GM12864 (cell line): ENCODE measurements at regions not wholly inside any gene's neighbourhood (a gene's known extent, or its start where the extent isn't known, plus 50 kb on each side); places are given as distances from the start of the nearest gene placed in this dataset.

Source experiments
- DNase-seq: peaks from one replicate; pipeline ENCODE4 v3.0.0-alpha.2; 2011; ENCODE audit warnings: low read depth
- H3K4me3 ChIP-seq: 2 replicates; pipeline ENCODE4 v1.5.1; 2011; ENCODE audit warnings: mild to moderate bottlenecking, low read depth, low read length, control low read depth
- TF ChIP-seq, protein P1 (sequence below): IDR thresholded peaks from 2 replicates; pipeline ENCODE4 v1.5.1; 2011; ENCODE audit warnings: low read depth, mild to moderate bottlenecking, moderate library complexity, low read length, control low read depth, inconsistent platforms; ENCODE audit errors: missing control alignments

DNA sequence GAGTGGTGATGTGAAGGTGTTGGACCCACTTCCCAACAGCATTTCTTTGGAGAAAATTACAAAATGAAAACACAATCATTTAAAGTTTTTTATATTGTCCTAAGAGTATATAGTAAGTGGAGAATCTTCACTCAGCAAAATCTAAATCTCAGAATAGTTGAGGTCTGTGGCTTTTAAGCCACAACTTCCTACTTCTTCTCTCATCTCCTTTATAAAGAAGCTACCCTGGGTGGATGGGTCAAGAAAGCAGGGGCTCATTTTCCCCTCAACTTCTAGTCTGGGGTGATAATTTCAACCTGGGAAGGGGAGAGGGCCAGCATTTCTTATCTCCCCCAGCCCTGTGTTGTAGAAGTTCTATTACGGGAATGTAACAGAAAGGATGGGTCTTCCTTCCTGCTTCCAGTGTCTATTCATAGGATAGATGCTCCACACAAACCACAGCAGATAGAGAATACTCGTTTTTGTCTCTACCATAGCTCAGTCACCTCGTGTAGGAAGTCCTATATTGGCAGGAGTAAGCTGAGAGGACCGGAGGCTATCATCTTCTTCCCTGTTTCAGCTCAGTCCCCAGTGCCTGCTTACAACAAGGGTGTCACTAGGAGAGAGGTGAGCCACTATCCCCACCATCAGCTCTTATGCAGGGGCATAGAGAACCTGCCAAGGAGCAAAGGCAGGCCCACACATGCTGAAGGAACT, 341.5 kb downstream of the CASP12 start:
- no peak for DNase-seq
- H3K4me3 ChIP-seq: no peak overlapping the region
- TF ChIP-seq, protein P1, sequence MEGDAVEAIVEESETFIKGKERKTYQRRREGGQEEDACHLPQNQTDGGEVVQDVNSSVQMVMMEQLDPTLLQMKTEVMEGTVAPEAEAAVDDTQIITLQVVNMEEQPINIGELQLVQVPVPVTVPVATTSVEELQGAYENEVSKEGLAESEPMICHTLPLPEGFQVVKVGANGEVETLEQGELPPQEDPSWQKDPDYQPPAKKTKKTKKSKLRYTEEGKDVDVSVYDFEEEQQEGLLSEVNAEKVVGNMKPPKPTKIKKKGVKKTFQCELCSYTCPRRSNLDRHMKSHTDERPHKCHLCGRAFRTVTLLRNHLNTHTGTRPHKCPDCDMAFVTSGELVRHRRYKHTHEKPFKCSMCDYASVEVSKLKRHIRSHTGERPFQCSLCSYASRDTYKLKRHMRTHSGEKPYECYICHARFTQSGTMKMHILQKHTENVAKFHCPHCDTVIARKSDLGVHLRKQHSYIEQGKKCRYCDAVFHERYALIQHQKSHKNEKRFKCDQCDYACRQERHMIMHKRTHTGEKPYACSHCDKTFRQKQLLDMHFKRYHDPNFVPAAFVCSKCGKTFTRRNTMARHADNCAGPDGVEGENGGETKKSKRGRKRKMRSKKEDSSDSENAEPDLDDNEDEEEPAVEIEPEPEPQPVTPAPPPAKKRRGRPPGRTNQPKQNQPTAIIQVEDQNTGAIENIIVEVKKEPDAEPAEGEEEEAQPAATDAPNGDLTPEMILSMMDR: no peak

DNA sequence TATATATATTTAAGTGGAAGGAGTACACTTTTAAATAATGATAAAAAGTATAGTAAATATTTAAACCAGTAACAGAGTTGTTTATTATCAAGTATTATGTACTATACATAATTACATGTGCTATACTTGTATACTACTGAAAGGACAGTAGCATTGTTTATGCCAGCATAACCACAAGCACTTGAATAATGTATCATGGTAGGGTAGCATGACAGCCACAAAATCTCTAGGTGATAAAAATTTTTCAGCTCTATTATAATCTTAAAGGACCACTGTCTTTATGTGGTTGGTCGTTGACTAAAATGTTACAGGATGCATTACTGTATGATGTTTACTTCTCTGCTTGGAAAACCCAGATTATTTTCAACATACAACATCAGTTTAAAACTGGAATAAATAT, 349.2 kb downstream of the CASP12 start:
- TF ChIP-seq, protein P1: no peak
- no peak for DNase-seq
- no peak overlapping the region for H3K4me3 ChIP-seq

DNA sequence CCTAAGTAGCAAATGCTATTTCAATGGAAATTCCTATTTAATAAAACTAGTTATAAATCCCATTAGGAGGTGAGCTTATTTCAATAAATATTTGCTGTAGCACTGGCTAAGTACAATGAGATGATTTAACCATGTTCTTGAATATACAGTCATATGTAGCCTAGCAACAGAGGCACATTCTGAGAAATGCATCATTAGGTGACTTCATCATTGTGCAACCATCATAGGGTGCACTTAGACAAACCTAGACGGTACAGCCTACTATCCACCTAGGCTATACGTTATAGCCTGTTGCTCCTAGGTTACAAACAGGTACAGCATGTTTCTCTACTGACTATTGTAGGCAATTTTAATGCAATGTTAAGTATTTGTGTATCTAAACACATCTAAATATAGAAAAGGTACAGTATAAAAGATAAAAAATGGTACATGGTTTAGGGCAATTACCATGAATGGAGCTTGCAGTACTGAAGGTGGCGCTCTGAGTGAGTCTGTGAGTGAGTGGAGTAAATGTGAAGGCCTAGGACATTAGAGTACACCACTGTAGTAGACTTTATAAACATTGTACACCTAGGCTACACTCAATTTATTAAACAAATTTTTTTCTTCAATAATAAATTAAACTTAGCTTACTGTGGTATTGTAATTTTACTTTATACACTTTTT, 350.1 kb downstream of the CASP12 start:
- DNase-seq: no peak
- TF ChIP-seq, protein P1: no peak
- H3K4me3 ChIP-seq: no peak overlapping the region

DNA sequence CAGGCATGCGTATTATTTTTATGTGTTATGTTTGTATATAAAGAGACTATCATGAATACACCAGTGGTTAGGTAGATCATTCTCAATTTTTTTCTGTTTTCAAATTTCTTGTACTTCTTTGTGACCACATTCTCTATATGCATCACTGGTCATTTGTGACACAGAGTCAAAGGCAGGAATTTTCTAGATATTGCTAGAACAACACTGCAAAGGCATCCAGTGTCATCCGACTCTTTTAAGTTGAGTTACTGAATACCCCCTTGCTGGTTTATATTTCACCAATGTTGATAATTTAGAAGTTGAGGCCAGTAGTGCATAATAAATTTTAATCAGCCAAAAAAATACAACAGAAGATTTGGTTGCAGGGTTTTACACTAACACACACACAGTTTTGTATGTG, 351.8 kb downstream of the CASP12 start:
- H3K4me3 ChIP-seq: no peak overlapping the region
- DNase-seq: no peak
- TF ChIP-seq, protein P1: no peak

DNA sequence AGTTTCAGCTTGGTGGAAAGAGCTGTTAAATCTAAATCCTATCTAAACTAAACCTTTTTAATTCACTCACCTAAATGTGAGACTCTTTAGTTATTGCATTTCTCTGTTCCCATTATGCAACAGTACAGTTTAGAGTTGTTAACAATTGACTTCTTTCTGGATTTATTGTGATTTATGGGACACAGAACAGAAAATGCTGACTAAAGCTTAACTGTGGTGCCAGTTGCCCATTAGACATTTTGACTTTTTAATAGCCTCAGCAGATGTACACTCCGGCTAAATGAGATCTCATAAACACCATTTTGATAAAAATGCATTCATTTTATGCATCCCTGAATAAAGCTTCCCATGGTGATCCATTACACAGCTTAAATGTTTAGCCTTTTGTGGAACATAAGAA, 356.6 kb downstream of the CASP12 start:
- TF ChIP-seq, protein P1: no peak
- H3K4me3 ChIP-seq: no peak overlapping the region
- no peak for DNase-seq

DNA sequence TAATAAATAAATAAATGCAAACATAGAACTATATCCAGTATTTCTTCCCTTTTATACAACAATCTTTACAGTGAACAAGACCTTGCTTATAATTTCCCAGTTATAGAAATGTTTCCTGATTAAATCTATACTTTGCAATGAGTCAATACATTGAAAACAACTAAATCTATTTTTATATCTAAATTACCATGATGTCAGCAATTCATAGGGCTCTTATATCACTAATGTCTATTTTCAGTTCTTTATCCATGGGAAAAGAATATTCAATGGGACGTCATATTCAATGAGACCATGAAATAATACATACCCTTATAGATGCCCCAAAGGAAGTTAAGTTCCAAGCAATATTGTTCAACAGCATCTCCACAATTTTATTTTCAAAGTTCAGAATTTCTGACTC, 359.9 kb downstream of the CASP12 start:
- TF ChIP-seq, protein P1: no peak
- no peak overlapping the region for H3K4me3 ChIP-seq
- no peak for DNase-seq

DNA sequence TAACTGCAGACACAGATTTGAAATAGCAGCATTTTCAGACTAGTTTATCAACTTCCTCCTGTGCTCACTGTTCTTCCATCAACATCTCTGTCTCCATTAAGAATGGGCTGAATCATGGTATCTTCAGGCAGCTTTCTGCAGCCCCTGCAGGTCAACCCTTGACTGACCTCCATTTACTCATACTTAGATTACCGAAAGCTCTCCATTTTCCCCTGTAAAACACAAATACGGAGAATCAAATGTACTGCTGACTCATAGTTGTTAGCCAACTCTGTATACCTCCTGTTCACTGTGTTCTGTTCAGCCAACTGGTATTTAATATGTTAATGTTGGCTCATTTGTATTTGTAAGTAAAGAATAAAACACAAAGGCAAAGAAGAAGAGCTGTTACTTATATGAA, 364.0 kb downstream of the CASP12 start:
- no peak for DNase-seq
- TF ChIP-seq, protein P1: no peak
- no peak overlapping the region for H3K4me3 ChIP-seq
